ENCODE measurements at regions not wholly inside any gene's neighbourhood (a gene's known extent, or its start where the extent isn't known, plus 50 kb on each side); places are given as distances from the start of the nearest gene placed in this dataset.

GRCh38 chr6:14210663-14211561 is 93.3 kb downstream of the CD83 start:
- in situ Hi-C loops (cut with MboI; ENCODE audit: low pct_ligation_motif_present in 1 of 4, low pct_unique_long_range_greater_than_20kb in 1 of 4, low sequenced_read_pairs in 3 of 4), result loop anchor here in 3 of 4 donors (10.0 to 25.0 kb wide), 4 partner anchors 504 to 1401 kb away; partner anchors contain the start of gene JARID2 (in 2 of the 3)
- WGBS, 2 donors (ENCODE audit: low coverage in 1 of 2), result 1 to 4% methylated on average over 4 to 64 of the region's 100 CpGs

GRCh38 chr6:14211562-14211942 is 94.0 kb downstream of the CD83 start:
- Histone ChIP-seq H3K4me1 (peaks cover 6 to 37% (median 19%) of the 10 kb centered on the region in 4 donors), H3K9me3 (no peaks in the 10 kb centered on the region), H3K4me3 (peak overlapping the region; percentile 38 to 93 (median 69)), H3K36me3 (no peaks in the 10 kb centered on the region), H3K27me3 (no peaks in the 10 kb centered on the region), H3K27ac (peak overlapping the region; percentile 70 to 90 (median 84))
- intact Hi-C loops (cut with DNase I; ENCODE audit: low total_unique reads) (loop anchor here (10.0 kb wide), 1 partner anchor 1283 kb away; no protein-coding TSS in a partner anchor), in situ Hi-C loops (cut with MboI; ENCODE audit: low pct_ligation_motif_present in 1 of 4, low pct_unique_long_range_greater_than_20kb in 1 of 4, low sequenced_read_pairs in 3 of 4) (loop anchor here in 3 of 4 donors (10.0 to 25.0 kb wide), 4 partner anchors 503 to 1401 kb away; partner anchors contain the start of gene JARID2 (in 2 of the 3))
- 16% methylated on average over 18 of the region's 20 CpGs; no CpG with 5 or more reads in 1 of the 2 donors for WGBS, 2 donors (ENCODE audit: low coverage in 1 of 2)
- no peak for TF ChIP-seq POLR2A (IDR thresholded peaks at IDR 0.05)
- no peak for TF ChIP-seq EP300 (IDR thresholded peaks at IDR 0.05; ENCODE audit: low read depth)
- TF ChIP-seq POLR2AphosphoS5 (IDR thresholded peaks at IDR 0.05), result no peak
- no peak for TF ChIP-seq CTCF (IDR thresholded peaks at IDR 0.05)
- DNase-seq, result peak; percentile 53

More at GRCh38 chr6:14210663-14211561, 93.3 kb downstream of the CD83 start:
- Histone ChIP-seq H3K4me3 (peak overlapping the region; percentile 57 to 93 (median 69)), H3K27me3 (no peaks in the 10 kb centered on the region), H3K27ac (peak overlapping the region; percentile 82 to 90 (median 84)), H3K9me3 (no peaks in the 10 kb centered on the region), H3K36me3 (no peaks in the 10 kb centered on the region), H3K4me1 (peaks cover 6 to 39% (median 19%) of the 10 kb centered on the region in 4 donors)
- intact Hi-C loops (cut with DNase I; ENCODE audit: low total_unique reads), result loop anchor here (10.0 kb wide), 1 partner anchor 1284 kb away; no protein-coding TSS in a partner anchor
- peak; percentile 96 for DNase-seq
- TF ChIP-seq POLR2AphosphoS5 (IDR thresholded peaks at IDR 0.05) (peak; percentile 65 to 90 (median 73)), EP300 (IDR thresholded peaks at IDR 0.05; ENCODE audit: low read depth) (no peak), CTCF (IDR thresholded peaks at IDR 0.05) (peak; percentile 30 to 67 (median 63)), POLR2A (IDR thresholded peaks at IDR 0.05) (peak; percentile 70)

GRCh38 chr6:14212020-14212419 is 94.4 kb downstream of the CD83 start:
- peak overlapping the region in 2 of 4 donors; percentile 66 to 72 for H3K4me3 ChIP-seq
- no peak for DNase-seq
- 20 to 57% methylated on average over 2 to 8 of the region's 8 CpGs for WGBS, 2 donors (ENCODE audit: low coverage in 1 of 2)
- intact Hi-C loops (cut with DNase I; ENCODE audit: low total_unique reads) (loop anchor here (10.0 kb wide), 1 partner anchor 1283 kb away; no protein-coding TSS in a partner anchor), in situ Hi-C loops (cut with MboI; ENCODE audit: low pct_ligation_motif_present in 1 of 4, low pct_unique_long_range_greater_than_20kb in 1 of 4, low sequenced_read_pairs in 3 of 4) (loop anchor here in 3 of 4 donors (10.0 to 25.0 kb wide), 4 partner anchors 503 to 1400 kb away; partner anchors contain the start of gene JARID2 (in 2 of the 3))
- no peaks in the 10 kb centered on the region for H3K9me3 ChIP-seq
- H3K4me1 ChIP-seq, result peaks cover 6 to 32% (median 17%) of the 10 kb centered on the region in 4 donors
- H3K36me3 ChIP-seq, result no peaks in the 10 kb centered on the region
- TF ChIP-seq POLR2AphosphoS5 (IDR thresholded peaks at IDR 0.05), result no peak
- no peak for TF ChIP-seq POLR2A (IDR thresholded peaks at IDR 0.05)
- TF ChIP-seq EP300 (IDR thresholded peaks at IDR 0.05; ENCODE audit: low read depth), result no peak
- no peaks in the 10 kb centered on the region for H3K27me3 ChIP-seq
- peak overlapping the region in 2 of 4 donors; percentile 83 to 90 for H3K27ac ChIP-seq

GRCh38 chr6:14212632-14213031 is 95.1 kb downstream of the CD83 start:
- Histone ChIP-seq H3K27me3 (no peaks in the 10 kb centered on the region), H3K4me3 (no peak overlapping the region), H3K9me3 (no peaks in the 10 kb centered on the region), H3K4me1 (peaks cover 6 to 31% (median 15%) of the 10 kb centered on the region in 4 donors), H3K36me3 (no peaks in the 10 kb centered on the region), H3K27ac (no peak overlapping the region)
- 98% methylated on average over 5 of the region's 5 CpGs; no CpG with 5 or more reads in 1 of the 2 donors for WGBS, 2 donors (ENCODE audit: low coverage in 1 of 2)
- TF ChIP-seq POLR2AphosphoS5 (IDR thresholded peaks at IDR 0.05) (no peak), CTCF (IDR thresholded peaks at IDR 0.05) (no peak), POLR2A (IDR thresholded peaks at IDR 0.05) (no peak), EP300 (IDR thresholded peaks at IDR 0.05; ENCODE audit: low read depth) (no peak)
- in situ Hi-C loops (cut with MboI; ENCODE audit: low pct_ligation_motif_present in 1 of 4, low pct_unique_long_range_greater_than_20kb in 1 of 4, low sequenced_read_pairs in 3 of 4), result loop anchor here in 3 of 4 donors (10.0 to 25.0 kb wide), 4 partner anchors 502 to 1400 kb away; partner anchors contain the start of gene JARID2 (in 2 of the 3)
- intact Hi-C loops (cut with DNase I; ENCODE audit: low total_unique reads), result loop anchor here (10.0 kb wide), 1 partner anchor 1282 kb away; no protein-coding TSS in a partner anchor
- DNase-seq, result no peak
